OCI-LY3 (cell line): ENCODE measurements at regions not wholly inside any gene's neighbourhood (a gene's known extent, or its start where the extent isn't known, plus 50 kb on each side); places are given as distances from the start of the nearest gene placed in this dataset.

Experiments
- H2AFZ ChIP-seq: fragments of 200-600, 300-600 bp; shearing (Covaris generic); 2 replicates; pipeline ENCODE4 v1.6.0; 2014; ENCODE audit warnings: antibody characterized with exemption, low read depth, low read length
- H3K27ac ChIP-seq: fragments of 200-600, 300-600 bp; sonication (generic); 2 replicates; pipeline ENCODE4 v1.5.1; 2014; ENCODE audit warnings: mild to moderate bottlenecking, low read length, moderate library complexity, mixed read lengths
- H3K27me3 ChIP-seq: fragments of 200-600, 300-600 bp; sonication (generic); 2 replicates; pipeline ENCODE4 v1.6.1; 2014; ENCODE audit warnings: low read depth, low read length, mixed read lengths
- H3K36me3 ChIP-seq: fragments of 200-600, 300-600 bp; sonication (generic); replicated peaks from 2 replicates; pipeline ENCODE3; 2014; ENCODE audit warnings: low read depth, low read length, mixed read lengths
- H3K4me1 ChIP-seq: fragments of 300-600, 200-600 bp; sonication (generic); 2 replicates; pipeline ENCODE4 v1.6.1; 2014; ENCODE audit warnings: low read length, mixed read lengths
- H3K4me2 ChIP-seq: fragments of 200-600, 300-600 bp; sonication (generic); 2 replicates; pipeline ENCODE4 v1.6.1; 2014; ENCODE audit warnings: low read length, mixed read lengths
- H3K4me3 ChIP-seq: fragments of 300-600, 200-600 bp; sonication (generic); 2 replicates; pipeline ENCODE4 v1.5.1; 2014; ENCODE audit warnings: antibody characterized with exemption, mild to moderate bottlenecking, low read length, moderate library complexity
- H3K79me2 ChIP-seq: fragments of 300-600, 200-600 bp; shearing (Covaris generic); 2 replicates; pipeline ENCODE4 v1.6.1; 2014; ENCODE audit warnings: mild to moderate bottlenecking, low read length, mixed read lengths
- H3K9ac ChIP-seq: fragments of 300-600, 200-600 bp; shearing (Covaris generic); 2 replicates; pipeline ENCODE4 v1.6.0; 2014; ENCODE audit warnings: mild to moderate bottlenecking, low read length, moderate library complexity
- H3K9me3 ChIP-seq: fragments of 200-600, 300-600 bp; shearing (Covaris generic); 2 replicates; pipeline ENCODE4 v1.6.1; 2014; ENCODE audit warnings: low read length, mixed read lengths; ENCODE audit not compliant: insufficient read depth
- H4K20me1 ChIP-seq: fragments of 200-600, 300-600 bp; sonication (generic); 2 replicates; pipeline ENCODE4 v1.6.1; 2016; ENCODE audit warnings: low read length, mixed read lengths; ENCODE audit not compliant: insufficient read depth
- CTCF ChIP-seq: fragments of 200-600, 300-600 bp; sonication (generic); IDR thresholded peaks from 2 replicates; pipeline ENCODE4 v1.5.1; 2014; ENCODE audit warnings: antibody characterized with exemption, low read length, low read depth
- EZH2phosphoT487 ChIP-seq: fragments of 200-600 bp; shearing (Covaris generic); IDR thresholded peaks from 2 replicates; pipeline ENCODE4 v1.6.1; 2018; ENCODE audit warnings: antibody characterized with exemption, mixed run types, low read depth

- Histone ChIP-seq H3K4me1 (no peaks in the 10 kb centered on the region), H2AFZ (no peak overlapping the region), H3K9me3 (no peaks in the 10 kb centered on the region), H3K27me3 (no peaks in the 10 kb centered on the region), H3K9ac (no peak overlapping the region), H3K79me2 (no peaks in the 10 kb centered on the region), H3K4me2 (no peak overlapping the region), H3K4me3 (no peak overlapping the region), H3K36me3 (no peaks in the 10 kb centered on the region), H4K20me1 (no peaks in the 10 kb centered on the region), H3K27ac (no peak overlapping the region)
- TF ChIP-seq EZH2phosphoT487: no peak
- no peak for TF ChIP-seq CTCF
Observed at GRCh38 chr18:34633368-34633767, 76.7 kb upstream of the DTNA start.

- no peak overlapping the region for H3K9ac ChIP-seq
- no peaks in the 10 kb centered on the region for H3K27me3 ChIP-seq
- H3K79me2 ChIP-seq: no peaks in the 10 kb centered on the region
- no peak overlapping the region for H3K4me2 ChIP-seq
- H3K9me3 ChIP-seq: no peaks in the 10 kb centered on the region
- H3K4me3 ChIP-seq: no peak overlapping the region
- no peaks in the 10 kb centered on the region for H4K20me1 ChIP-seq
- H3K4me1 ChIP-seq: no peaks in the 10 kb centered on the region
- no peak overlapping the region for H3K27ac ChIP-seq
- no peaks in the 10 kb centered on the region for H3K36me3 ChIP-seq
- H2AFZ ChIP-seq: no peak overlapping the region
- TF ChIP-seq EZH2phosphoT487: no peak
- no peak for TF ChIP-seq CTCF
Observed at GRCh38 chr18:34637094-34637801, 72.8 kb upstream of the DTNA start.

GRCh38 chr18:34639687-34640086 is 70.4 kb upstream of the DTNA start:
- no peaks in the 10 kb centered on the region for H3K9me3 ChIP-seq
- TF ChIP-seq EZH2phosphoT487 (no peak), CTCF (no peak)
- H3K27me3 ChIP-seq: no peaks in the 10 kb centered on the region
- no peaks in the 10 kb centered on the region for H3K79me2 ChIP-seq
- H2AFZ ChIP-seq: no peak overlapping the region
- no peaks in the 10 kb centered on the region for H3K36me3 ChIP-seq
- H3K4me2 ChIP-seq: no peak overlapping the region
- H3K4me3 ChIP-seq: no peak overlapping the region
- H4K20me1 ChIP-seq: no peaks in the 10 kb centered on the region
- H3K27ac ChIP-seq: no peak overlapping the region
- no peak overlapping the region for H3K9ac ChIP-seq
- no peaks in the 10 kb centered on the region for H3K4me1 ChIP-seq

GRCh38 chr18:34640276-34640675 is 69.8 kb upstream of the DTNA start:
- Histone ChIP-seq H3K4me2 (no peak overlapping the region), H3K36me3 (no peaks in the 10 kb centered on the region)

More at GRCh38 chr18:34640276-34640675, 69.8 kb upstream of the DTNA start:
- Histone ChIP-seq H2AFZ (no peak overlapping the region), H4K20me1 (no peaks in the 10 kb centered on the region), H3K9ac (no peak overlapping the region), H3K79me2 (no peaks in the 10 kb centered on the region), H3K27me3 (no peaks in the 10 kb centered on the region), H3K4me1 (no peaks in the 10 kb centered on the region), H3K9me3 (no peaks in the 10 kb centered on the region), H3K27ac (no peak overlapping the region), H3K4me3 (no peak overlapping the region)
- no peak for TF ChIP-seq CTCF
- no peak for TF ChIP-seq EZH2phosphoT487
